SK-N-SH treated with all-trans-retinoic acid at 6 μM for 48 hours (cell line): ENCODE measurements at regions not wholly inside any gene's neighbourhood (a gene's known extent, or its start where the extent isn't known, plus 50 kb on each side); places are given as distances from the start of the nearest gene placed in this dataset.

ENCODE experiments used
- CSDC2 ChIP-seq: fragments of 250-450 bp; sonication (Bioruptor Pico); IDR thresholded peaks from 2 replicates; pipeline ENCODE4 v1.5.0; 2020; ENCODE audit warnings: mild to moderate bottlenecking, moderate library complexity
- POU6F1 ChIP-seq: fragments of 250-450 bp; sonication (Bioruptor Pico); IDR thresholded peaks from 2 replicates; pipeline ENCODE4 v1.8.0; 2021; ENCODE audit warnings: low read depth, mild to moderate bottlenecking, moderate library complexity, borderline replicate concordance
- TSHZ2 ChIP-seq: fragments of 250-450 bp; sonication (Bioruptor Pico); IDR thresholded peaks from 2 replicates; pipeline ENCODE4 v1.5.0; 2020; ENCODE audit warnings: mild to moderate bottlenecking, moderate library complexity
- TF ChIP-seq, protein P1 (sequence below): fragments of 250-450 bp; sonication (Bioruptor Pico); IDR thresholded peaks from 2 replicates; pipeline ENCODE4 v1.8.0; 2020; ENCODE audit warnings: mild to moderate bottlenecking, moderate library complexity, borderline replicate concordance

GRCh38 chr5:116675626-116675910 is 100.9 kb upstream of the SEMA6A start:
- TF ChIP-seq POU6F1 (CRISPR knock-in tag) = no peak
- TF ChIP-seq TSHZ2 (CRISPR knock-in tag) = no peak
- TF ChIP-seq CSDC2 (CRISPR knock-in tag) = no peak
- TF ChIP-seq, protein P1, sequence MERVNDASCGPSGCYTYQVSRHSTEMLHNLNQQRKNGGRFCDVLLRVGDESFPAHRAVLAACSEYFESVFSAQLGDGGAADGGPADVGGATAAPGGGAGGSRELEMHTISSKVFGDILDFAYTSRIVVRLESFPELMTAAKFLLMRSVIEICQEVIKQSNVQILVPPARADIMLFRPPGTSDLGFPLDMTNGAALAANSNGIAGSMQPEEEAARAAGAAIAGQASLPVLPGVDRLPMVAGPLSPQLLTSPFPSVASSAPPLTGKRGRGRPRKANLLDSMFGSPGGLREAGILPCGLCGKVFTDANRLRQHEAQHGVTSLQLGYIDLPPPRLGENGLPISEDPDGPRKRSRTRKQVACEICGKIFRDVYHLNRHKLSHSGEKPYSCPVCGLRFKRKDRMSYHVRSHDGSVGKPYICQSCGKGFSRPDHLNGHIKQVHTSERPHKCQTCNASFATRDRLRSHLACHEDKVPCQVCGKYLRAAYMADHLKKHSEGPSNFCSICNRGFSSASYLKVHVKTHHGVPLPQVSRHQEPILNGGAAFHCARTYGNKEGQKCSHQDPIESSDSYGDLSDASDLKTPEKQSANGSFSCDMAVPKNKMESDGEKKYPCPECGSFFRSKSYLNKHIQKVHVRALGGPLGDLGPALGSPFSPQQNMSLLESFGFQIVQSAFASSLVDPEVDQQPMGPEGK (CRISPR knock-in tag) = no peak
